A549 (cell line): ENCODE measurements at regions not wholly inside any gene's neighbourhood (a gene's known extent, or its start where the extent isn't known, plus 50 kb on each side); places are given as distances from the start of the nearest gene placed in this dataset.

Experiments used
- BHLHE40 ChIP-seq: IDR thresholded peaks from 2 replicates; pipeline ENCODE4 v1.6.1; 2012; ENCODE audit warnings: low read depth, low read length, inconsistent platforms
- CHD4 ChIP-seq: fragments of 200-600 bp; sonication (generic); IDR thresholded peaks from 2 replicates; pipeline ENCODE4 v1.6.1; 2016; ENCODE audit warnings: antibody characterized with exemption, mild to moderate bottlenecking, borderline replicate concordance
- FOSB ChIP-seq: fragments of 250-450 bp; sonication (Bioruptor Pico); IDR thresholded peaks from 2 replicates; pipeline ENCODE4 v1.5.0; 2020; ENCODE audit warnings: mild to moderate bottlenecking, moderate library complexity
- JUN ChIP-seq, 2 experiments: fragments of >200 bp; sonication (Bioruptor Twin); formaldehyde crosslinking; IDR thresholded peaks; 2 replicates in 1 of 2; 3 replicates in 1 of 2; pipeline ENCODE4 v1.6.1; 2016 to 2017
- JUNB ChIP-seq: fragments of >200 bp; sonication (Bioruptor Twin); formaldehyde crosslinking; IDR thresholded peaks from 2 replicates; pipeline ENCODE4 v1.6.1; 2016
- MYC ChIP-seq: IDR thresholded peaks from 2 replicates; pipeline ENCODE4 v1.6.1; 2012; ENCODE audit warnings: mild to moderate bottlenecking, inconsistent platforms, low read length, improper control_type of control experiment, borderline replicate concordance
- POLR2A ChIP-seq: IDR thresholded peaks from 2 replicates; pipeline ENCODE4 v1.6.1; 2012; ENCODE audit warnings: mild to moderate bottlenecking, low read length
- RAD21 ChIP-seq, 2 experiments: fragments of >200 bp in 1 of 2; sonication (Bioruptor Twin) in 1 of 2; formaldehyde crosslinking in 1 of 2; IDR thresholded peaks in 1 of 2; conservative IDR thresholded peaks in 1 of 2; 2 replicates in 1 of 2; 3 replicates in 1 of 2; pipeline ENCODE4 v1.6.1; 2012 to 2018; ENCODE audit warnings: inconsistent platforms in 1 of 2
- ZSCAN20 ChIP-seq: fragments of 250-450 bp; sonication (Bioruptor Pico); IDR thresholded peaks from 2 replicates; pipeline ENCODE4 v1.8.0; 2022; ENCODE audit warnings: mild to moderate bottlenecking, moderate library complexity
- TF ChIP-seq, protein P1 (sequence below): fragments of >200 bp; sonication (Bioruptor Twin); formaldehyde crosslinking; IDR thresholded peaks from 3 replicates; pipeline ENCODE4 v1.5.1; 2016
- TF ChIP-seq, protein P2 (sequence below): fragments of 450-650 bp; IDR thresholded peaks from 2 replicates; pipeline ENCODE4 v1.6.1; 2014; ENCODE audit warnings: antibody characterized with exemption

DNA sequence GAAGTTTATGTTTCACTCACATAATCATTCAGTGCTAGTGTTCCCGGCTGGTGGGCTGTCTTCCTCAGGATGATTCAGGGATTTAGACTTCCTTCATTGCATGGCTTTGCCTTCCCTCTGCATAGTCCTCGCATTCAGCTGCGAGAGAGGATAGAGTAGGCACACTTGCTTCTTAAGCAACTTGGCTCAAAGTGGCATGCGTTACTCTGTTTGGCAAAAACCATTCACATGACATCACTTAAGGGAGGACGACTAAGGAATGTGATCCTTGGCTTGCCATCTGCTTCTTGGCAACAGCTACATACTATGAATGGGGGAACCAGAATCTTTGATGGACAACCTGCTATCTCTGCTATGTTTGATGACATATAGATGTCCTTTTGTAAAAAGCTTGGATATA lies 359.3 kb downstream of the TDRD3 start:
- TF ChIP-seq CHD4 (no peak), BHLHE40 (no peak), POLR2A (no peak), MYC (no peak), JUNB (no peak), ZSCAN20 (CRISPR knock-in tag) (no peak), FOSB (CRISPR knock-in tag) (no peak), JUN (IDR thresholded peaks at IDR 0.05) (no peak), RAD21 (conservative IDR thresholded peaks at IDR 0.05 in 1 of 2, IDR thresholded peaks at IDR 0.05 in 1 of 2) (no peak)
- TF ChIP-seq, protein P1, sequence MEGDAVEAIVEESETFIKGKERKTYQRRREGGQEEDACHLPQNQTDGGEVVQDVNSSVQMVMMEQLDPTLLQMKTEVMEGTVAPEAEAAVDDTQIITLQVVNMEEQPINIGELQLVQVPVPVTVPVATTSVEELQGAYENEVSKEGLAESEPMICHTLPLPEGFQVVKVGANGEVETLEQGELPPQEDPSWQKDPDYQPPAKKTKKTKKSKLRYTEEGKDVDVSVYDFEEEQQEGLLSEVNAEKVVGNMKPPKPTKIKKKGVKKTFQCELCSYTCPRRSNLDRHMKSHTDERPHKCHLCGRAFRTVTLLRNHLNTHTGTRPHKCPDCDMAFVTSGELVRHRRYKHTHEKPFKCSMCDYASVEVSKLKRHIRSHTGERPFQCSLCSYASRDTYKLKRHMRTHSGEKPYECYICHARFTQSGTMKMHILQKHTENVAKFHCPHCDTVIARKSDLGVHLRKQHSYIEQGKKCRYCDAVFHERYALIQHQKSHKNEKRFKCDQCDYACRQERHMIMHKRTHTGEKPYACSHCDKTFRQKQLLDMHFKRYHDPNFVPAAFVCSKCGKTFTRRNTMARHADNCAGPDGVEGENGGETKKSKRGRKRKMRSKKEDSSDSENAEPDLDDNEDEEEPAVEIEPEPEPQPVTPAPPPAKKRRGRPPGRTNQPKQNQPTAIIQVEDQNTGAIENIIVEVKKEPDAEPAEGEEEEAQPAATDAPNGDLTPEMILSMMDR: no peak
- TF ChIP-seq, protein P2, sequence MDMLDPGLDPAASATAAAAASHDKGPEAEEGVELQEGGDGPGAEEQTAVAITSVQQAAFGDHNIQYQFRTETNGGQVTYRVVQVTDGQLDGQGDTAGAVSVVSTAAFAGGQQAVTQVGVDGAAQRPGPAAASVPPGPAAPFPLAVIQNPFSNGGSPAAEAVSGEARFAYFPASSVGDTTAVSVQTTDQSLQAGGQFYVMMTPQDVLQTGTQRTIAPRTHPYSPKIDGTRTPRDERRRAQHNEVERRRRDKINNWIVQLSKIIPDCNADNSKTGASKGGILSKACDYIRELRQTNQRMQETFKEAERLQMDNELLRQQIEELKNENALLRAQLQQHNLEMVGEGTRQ: no peak
